ENCODE measurements at regions not wholly inside any gene's neighbourhood (a gene's known extent, or its start where the extent isn't known, plus 50 kb on each side); places are given as distances from the start of the nearest gene placed in this dataset.

- no TSS peak for BruUV-seq (replicated peaks)
- H2AFZ ChIP-seq (ENCODE audit: low read depth, low read length) = no peak overlapping the region
- POLR2A ChIA-PET = no interaction called here
These were observed 864.9 kb upstream of the PCDH20 start for GRCh38 chr13:62280590-62280989.

More at GRCh38 chr13:62280590-62280989, 864.9 kb upstream of the PCDH20 start:
- Histone ChIP-seq H3K9me1 (replicated peaks; ENCODE audit: control insufficient read depth, extremely low read depth, insufficient read depth, low read length) (no peaks in the 10 kb centered on the region), H3K4me2 (ENCODE audit: insufficient read depth, low read length) (no peak overlapping the region), H3K4me1 (ENCODE audit: control insufficient read depth, extremely low read depth, insufficient read depth, low read length) (no peaks in the 10 kb centered on the region), H3K4me3 (replicated peaks in 1 of 3; ENCODE audit: insufficient read depth in 1 of 3, low read depth in 1 of 3, low read length in 3 of 3) (no peak overlapping the region), H3K9me3 (replicated peaks; ENCODE audit: control insufficient read depth, insufficient read depth, low read length) (no peaks in the 10 kb centered on the region), H3K36me3 (ENCODE audit: control insufficient read depth in 2 of 2, extremely low read depth in 1 of 2, insufficient read depth in 2 of 2, low read length in 2 of 2) (no peaks in the 10 kb centered on the region), H3K79me2 (ENCODE audit: control insufficient read depth, insufficient read depth, low read length) (no peaks in the 10 kb centered on the region), H3K9ac (replicated peaks; ENCODE audit: extremely low read depth, insufficient read depth, low read length) (no peak overlapping the region), H3K27ac (ENCODE audit: insufficient read depth, low read depth, low read length) (no peak overlapping the region), H3K27me3 (ENCODE audit: control insufficient read depth in 2 of 2, insufficient read depth in 2 of 2, low read length in 2 of 2) (no peaks in the 10 kb centered on the region), H4K20me1 (replicated peaks; ENCODE audit: control insufficient read depth, extremely low read depth, insufficient read depth, low read length) (no peaks in the 10 kb centered on the region)
- FAIRE-seq = no peak
- no peak for DNase-seq (ENCODE audit: low read depth, low spot score)
- dilution Hi-C loops (cut with MboI; ENCODE audit: extremely low pct_ligation_motif_present, low sequenced_read_pairs) (no loop called here), intact Hi-C loops (cut with micrococcal nuclease) (no loop called here)
- CTCF ChIA-PET = no interaction called here
- no peak for TF ChIP-seq MAX (IDR thresholded peaks at IDR 0.05; ENCODE audit: insufficient read depth, insufficient read length)
- no peak for TF ChIP-seq GATA2 (IDR thresholded peaks at IDR 0.05; ENCODE audit: insufficient read depth, insufficient read length, low read depth, low read length)
- TF ChIP-seq POLR2A (IDR thresholded peaks at IDR 0.05; ENCODE audit: low read depth, low read length) = no peak
- TF ChIP-seq JUN (IDR thresholded peaks at IDR 0.05; ENCODE audit: borderline replicate concordance, insufficient read depth, insufficient read length, low read depth) = no peak
- no peak for TF ChIP-seq CTCF (IDR thresholded peaks at IDR 0.05; ENCODE audit: extremely low read depth in 1 of 2, insufficient read depth in 1 of 2, low read depth in 1 of 2, low read length in 2 of 2)
- TF ChIP-seq FOS (IDR thresholded peaks at IDR 0.05; ENCODE audit: borderline replicate concordance, insufficient read depth, low read length) = no peak
- TF ChIP-seq POLR2AphosphoS5 (IDR thresholded peaks at IDR 0.05; ENCODE audit: insufficient read depth, low read depth, low read length) = no peak
- no peak for TF ChIP-seq EZH2 (IDR thresholded peaks at IDR 0.05; ENCODE audit: borderline replicate concordance, low read depth, low read length, severe bottlenecking)
- no peak for TF ChIP-seq MYC (IDR thresholded peaks at IDR 0.05; ENCODE audit: low read depth, low read length)

All from endothelial cell of umbilical vein (primary cell).